Endothelial cell of umbilical vein (primary cell): ENCODE measurements at regions not wholly inside any gene's neighbourhood (a gene's known extent, or its start where the extent isn't known, plus 50 kb on each side); places are given as distances from the start of the nearest gene placed in this dataset.

Experiments used
- BruUV-seq: library from RNA; stranded (reverse); fragments of 400-500 nt; replicated peaks from 2 replicates; lab custom pipeline; 2021; lab: Mats Ljungman, UMichigan
- CTCF ChIA-PET: fragments of 300-600, 350-600 bp; sonication (Branson Sonifier 250); formaldehyde crosslinking; loops from one replicate; lab custom pipeline; 2021; ENCODE audit warnings: antibody characterized with exemption, inconsistent platforms; lab: Charles Lee
- POLR2A ChIA-PET: fragments of 300-600, 350-600 bp; sonication (Branson Sonifier 250); formaldehyde crosslinking; loops from one replicate; lab custom pipeline; 2021; ENCODE audit warnings: antibody characterized with exemption, inconsistent platforms; lab: Charles Lee
- DNase-seq: peaks from one replicate; pipeline ENCODE4 v3.0.0-alpha.2; 2011; ENCODE audit warnings: low read depth, low spot score
- FAIRE-seq: peaks from 2 replicates; lab custom pipeline; 2011; peaks lifted over from hg19 to GRCh38; lab: Jason Lieb, UNC
- H2AFZ ChIP-seq: 2 replicates; pipeline ENCODE4 v1.6.0; 2012; ENCODE audit warnings: low read depth, low read length, control low read depth, inconsistent platforms
- H3K27ac ChIP-seq: 2 replicates; pipeline ENCODE4 v1.5.1; 2011; ENCODE audit warnings: low read depth, mild to moderate bottlenecking, control low read depth, low read length, moderate library complexity; ENCODE audit not compliant: insufficient read depth
- H3K27me3 ChIP-seq, 2 experiments: 2 replicates each; pipeline versions ENCODE4 v1.6.0 to v1.6.1; 2011; ENCODE audit warnings: low read length in 2 of 2, mixed read lengths in 1 of 2; ENCODE audit not compliant: control insufficient read depth in 2 of 2, insufficient read depth in 2 of 2
- H3K36me3 ChIP-seq, 2 experiments: 2 replicates in 1 of 2; 3 replicates in 1 of 2; pipeline ENCODE4 v1.5.1; 2011; ENCODE audit warnings: low read length in 2 of 2, mild to moderate bottlenecking in 1 of 2, moderate library complexity in 1 of 2; ENCODE audit not compliant: control insufficient read depth in 2 of 2, insufficient read depth in 2 of 2; ENCODE audit errors: extremely low read depth in 1 of 2
- H3K4me1 ChIP-seq: 3 replicates; pipeline ENCODE4 v1.5.1; 2011; ENCODE audit warnings: mild to moderate bottlenecking, low read length; ENCODE audit not compliant: control insufficient read depth, insufficient read depth; ENCODE audit errors: extremely low read depth
- H3K4me2 ChIP-seq: 2 replicates; pipeline ENCODE4 v1.6.1; 2011; ENCODE audit warnings: low read length, control low read depth, mixed read lengths; ENCODE audit not compliant: insufficient read depth
- H3K4me3 ChIP-seq, 3 experiments: fragments of 200-600 bp in 1 of 3; sonication (generic), shearing (Covaris generic) in 1 of 3; replicated peaks in 1 of 3; 2 replicates each; pipeline ENCODE4 v1.5.1; 2011 to 2016; ENCODE audit warnings: control low read depth in 3 of 3, low read length in 3 of 3, mild to moderate bottlenecking in 2 of 3, inconsistent platforms in 1 of 3, low read depth in 1 of 3, moderate library complexity in 1 of 3; ENCODE audit not compliant: insufficient read depth in 1 of 3
- H3K79me2 ChIP-seq: 2 replicates; pipeline ENCODE4 v1.6.0; 2012; ENCODE audit warnings: low read length, inconsistent platforms; ENCODE audit not compliant: control insufficient read depth, insufficient read depth
- H3K9ac ChIP-seq: replicated peaks from 2 replicates; pipeline ENCODE3; 2011; ENCODE audit warnings: low read length, control low read depth; ENCODE audit not compliant: insufficient read depth; ENCODE audit errors: extremely low read depth
- H3K9me1 ChIP-seq: replicated peaks from 3 replicates; pipeline ENCODE4 v1.6.0; 2011; ENCODE audit warnings: mild to moderate bottlenecking, low read length; ENCODE audit not compliant: control insufficient read depth, insufficient read depth; ENCODE audit errors: extremely low read depth
- H3K9me3 ChIP-seq: replicated peaks from 2 replicates; pipeline ENCODE4 v1.5.1; 2012; ENCODE audit warnings: low read length, inconsistent platforms; ENCODE audit not compliant: control insufficient read depth, insufficient read depth
- H4K20me1 ChIP-seq: replicated peaks from 2 replicates; pipeline ENCODE3; 2011; ENCODE audit warnings: mild to moderate bottlenecking, low read length; ENCODE audit not compliant: control insufficient read depth, insufficient read depth; ENCODE audit errors: extremely low read depth
- EZH2 ChIP-seq: IDR thresholded peaks from 2 replicates; pipeline ENCODE4 v1.6.1; 2012; ENCODE audit warnings: borderline replicate concordance, low read depth, mild to moderate bottlenecking, moderate library complexity, low read length, inconsistent platforms; ENCODE audit not compliant: severe bottlenecking
- FOS ChIP-seq: IDR thresholded peaks from 2 replicates; pipeline ENCODE4 v1.6.1; 2011; ENCODE audit warnings: mild to moderate bottlenecking, low read length, moderate library complexity, borderline replicate concordance; ENCODE audit not compliant: insufficient read depth
- GATA2 ChIP-seq: IDR thresholded peaks from 2 replicates; pipeline ENCODE4 v1.7.0; 2011; ENCODE audit warnings: low read depth, mild to moderate bottlenecking, moderate library complexity, mixed read lengths, low read length; ENCODE audit not compliant: insufficient read length, insufficient read depth
- JUN ChIP-seq: IDR thresholded peaks from 2 replicates; pipeline ENCODE4 v1.6.1; 2011; ENCODE audit warnings: borderline replicate concordance, low read depth; ENCODE audit not compliant: insufficient read length, insufficient read depth
- POLR2A ChIP-seq: IDR thresholded peaks from 2 replicates; pipeline ENCODE4 v1.6.1; 2012; ENCODE audit warnings: low read depth, mild to moderate bottlenecking, control low read depth, low read length
- POLR2AphosphoS5 ChIP-seq: IDR thresholded peaks from 2 replicates; pipeline ENCODE4 v1.6.1; 2012; ENCODE audit warnings: low read depth, mild to moderate bottlenecking, control low read depth, low read length, moderate library complexity; ENCODE audit not compliant: insufficient read depth
- dilution Hi-C: fragments of 300-500 bp; cut with MboI; formaldehyde crosslinking; loops from one replicate; pipeline ENCODE4 v1.15.0; 2019; ENCODE audit warnings: low sequenced_read_pairs; ENCODE audit not compliant: extremely low pct_ligation_motif_present
- intact Hi-C: fragments of 100-400 bp; cut with micrococcal nuclease; formaldehyde crosslinking; loops from one replicate; pipeline ENCODE4 v1.10.0; 2022

DNA sequence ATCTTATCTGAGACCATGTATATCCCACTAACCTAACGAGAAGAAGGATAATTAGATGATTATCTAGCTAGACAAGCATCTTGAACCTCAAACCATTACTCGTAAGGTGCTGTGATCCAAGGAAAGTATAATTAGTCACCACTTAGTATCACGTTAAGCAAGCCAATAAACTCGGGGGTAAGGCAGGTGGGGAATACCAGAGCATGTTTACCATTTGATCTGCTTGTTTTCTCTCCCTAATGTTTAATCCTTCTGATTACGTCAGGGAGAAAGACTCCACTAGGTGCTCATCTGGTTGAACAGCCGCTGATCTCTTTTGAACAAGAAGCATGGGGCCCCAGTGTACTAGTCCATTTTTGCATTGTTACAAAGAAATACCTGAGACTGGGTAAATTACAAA is 69.9 kb upstream of the SLC1A1 start:
- Histone ChIP-seq H3K9me1 (no peaks in the 10 kb centered on the region), H2AFZ (no peak overlapping the region), H4K20me1 (no peaks in the 10 kb centered on the region), H3K4me2 (no peak overlapping the region), H3K4me3 (no peak overlapping the region), H3K27me3 (no peaks in the 10 kb centered on the region), H3K79me2 (no peaks in the 10 kb centered on the region), H3K4me1 (peaks cover 14% of the 10 kb centered on the region), H3K27ac (no peak overlapping the region), H3K36me3 (no peaks in the 10 kb centered on the region), H3K9me3 (no peaks in the 10 kb centered on the region), H3K9ac (no peak overlapping the region)
- ChIA-PET CTCF (no interaction called here), POLR2A (no interaction called here)
- FAIRE-seq (no peak), DNase-seq (no peak)
- TF ChIP-seq POLR2A, result no peak
- TF ChIP-seq GATA2, result no peak
- no peak for TF ChIP-seq EZH2
- no peak for TF ChIP-seq FOS
- no peak for TF ChIP-seq JUN
- intact Hi-C loops (no loop called here), dilution Hi-C loops (no loop called here)
- BruUV-seq, result no TSS peak

DNA sequence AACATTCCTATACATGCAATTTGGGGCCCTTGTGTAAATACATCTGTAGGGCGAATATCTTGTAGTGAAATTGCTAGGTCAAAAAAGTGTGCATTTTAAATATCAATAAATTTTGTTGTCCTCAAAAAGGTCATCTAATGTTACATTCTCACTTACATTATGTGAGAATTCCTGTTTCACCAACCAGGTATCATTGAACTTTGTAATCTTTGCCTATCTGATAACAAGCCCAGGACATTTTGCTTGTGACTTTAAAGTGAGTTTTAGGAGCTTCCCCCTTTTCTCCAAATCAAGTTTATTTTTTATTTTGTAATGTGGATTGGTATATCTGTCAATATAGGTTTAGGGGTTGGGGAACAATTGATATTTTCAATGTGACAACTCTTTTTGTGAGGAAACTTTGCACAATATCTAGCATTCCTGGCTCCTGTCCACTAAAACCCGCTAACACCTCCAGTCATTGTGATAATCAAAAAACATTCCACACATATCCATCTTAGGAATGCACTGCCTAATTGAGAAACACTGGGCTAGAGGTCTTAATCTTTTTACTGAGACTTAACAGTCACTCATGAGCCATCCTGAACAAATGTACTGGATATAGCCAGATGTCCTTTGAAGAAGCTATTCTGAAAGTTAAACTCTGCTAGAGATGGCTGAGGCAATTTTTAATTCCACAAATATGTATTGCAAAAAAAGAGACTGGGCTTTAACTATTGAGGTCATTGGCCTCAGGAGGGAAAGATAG is 72.5 kb upstream of the SLC1A1 start:
- no peak overlapping the region for H3K4me2 ChIP-seq

More for the DNA sequence above, 72.5 kb upstream of the SLC1A1 start:
- TF ChIP-seq POLR2AphosphoS5 (no peak), JUN (no peak), POLR2A (no peak)
- H3K36me3 ChIP-seq, result no peaks in the 10 kb centered on the region
- dilution Hi-C loops (no loop called here), intact Hi-C loops (no loop called here)
- POLR2A ChIA-PET, result no interaction called here
- H3K27ac ChIP-seq, result no peak overlapping the region
- H2AFZ ChIP-seq, result no peak overlapping the region
- H3K9me3 ChIP-seq, result no peaks in the 10 kb centered on the region
- DNase-seq (peak; percentile 29), FAIRE-seq (peak; percentile 40)
- no peak overlapping the region for H3K9ac ChIP-seq
- no TSS peak for BruUV-seq
- H3K27me3 ChIP-seq, result no peaks in the 10 kb centered on the region
- no peaks in the 10 kb centered on the region for H3K79me2 ChIP-seq
- H4K20me1 ChIP-seq, result no peaks in the 10 kb centered on the region
- no peaks in the 10 kb centered on the region for H3K4me1 ChIP-seq
- H3K4me3 ChIP-seq, result no peak overlapping the region
- CTCF ChIA-PET, result no interaction called here
- no peaks in the 10 kb centered on the region for H3K9me1 ChIP-seq
